H1 (cell line): ENCODE measurements at regions not wholly inside any gene's neighbourhood (a gene's known extent, or its start where the extent isn't known, plus 50 kb on each side); places are given as distances from the start of the nearest gene placed in this dataset.

Experiments used
- CTBP2 ChIP-seq: IDR thresholded peaks from 2 replicates; pipeline ENCODE4 v1.7.0; 2011; ENCODE audit warnings: borderline replicate concordance, mild to moderate bottlenecking, moderate library complexity, mixed read lengths, low read length; ENCODE audit not compliant: insufficient read depth, insufficient read length
- EP300 ChIP-seq, 2 experiments: IDR thresholded peaks; 1 replicate in 1 of 2; 2 replicates in 1 of 2; pipeline ENCODE4 v1.6.1; 2011 to 2012; ENCODE audit warnings: low read depth in 2 of 2, low read length in 2 of 2, mild to moderate bottlenecking in 2 of 2, borderline replicate concordance in 1 of 2, inconsistent platforms in 1 of 2, moderate library complexity in 1 of 2
- EZH2 ChIP-seq: fragments of 200-600 bp; sonication (generic); IDR thresholded peaks from 2 replicates; pipeline ENCODE4 v1.7.1; 2012; ENCODE audit warnings: low read depth, mild to moderate bottlenecking, moderate library complexity, low read length, inconsistent platforms; ENCODE audit not compliant: severe bottlenecking
- YY1 ChIP-seq: IDR thresholded peaks from 2 replicates; pipeline ENCODE4 v1.6.1; 2011; ENCODE audit warnings: low read depth, mild to moderate bottlenecking, low read length
- TF ChIP-seq, protein P1 (sequence below): IDR thresholded peaks from 2 replicates; pipeline ENCODE4 v1.6.1; 2012; ENCODE audit warnings: low read length, inconsistent platforms

DNA sequence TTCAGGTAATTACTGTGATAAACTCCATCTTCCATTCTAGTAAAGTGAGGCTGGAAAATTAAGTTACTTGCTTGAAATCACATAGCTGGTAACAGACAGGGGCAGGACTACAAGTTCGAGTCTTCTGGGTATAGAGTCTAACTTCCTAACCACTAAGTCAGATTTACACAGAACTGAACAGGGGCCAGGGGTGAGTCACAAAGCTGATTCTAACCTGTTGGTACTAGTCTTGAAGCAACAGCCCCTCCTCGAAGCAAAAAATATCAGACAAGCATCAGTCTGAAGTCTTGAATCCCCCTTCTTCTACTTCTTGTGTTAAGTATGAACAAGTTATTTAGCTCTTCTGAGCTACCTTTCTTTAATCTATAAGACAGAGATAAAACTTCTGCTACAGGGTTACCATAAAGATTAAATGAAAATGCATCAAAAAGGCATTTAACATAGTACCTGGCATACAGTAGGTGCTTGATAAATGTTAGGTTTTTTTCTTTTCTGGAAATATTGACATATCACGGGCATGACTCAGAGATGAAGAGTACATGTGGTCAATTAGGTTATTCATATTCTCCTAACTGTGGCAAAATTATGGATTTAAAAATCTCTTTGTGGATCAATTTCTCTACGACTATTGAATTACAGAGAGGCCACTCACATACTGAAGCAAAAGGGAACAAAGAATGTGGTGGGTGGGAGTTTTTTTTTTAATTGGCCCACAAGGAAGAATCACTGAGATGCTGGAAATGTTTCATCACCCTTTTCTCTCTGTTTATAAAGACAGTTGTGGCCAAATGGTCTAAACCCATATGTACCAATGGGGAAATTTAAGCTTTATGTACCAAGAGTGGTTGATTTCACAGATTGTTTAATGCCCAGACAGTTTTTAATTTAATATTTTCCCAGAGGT is 266.9 kb upstream of the DYNLRB2 start (continued):
- no peak for TF ChIP-seq CTBP2
- TF ChIP-seq EZH2: no peak
- TF ChIP-seq EP300 (IDR thresholded peaks at IDR 0.05; ENCODE audit: borderline replicate concordance in 1 of 2, low read depth in 2 of 2, low read length in 2 of 2): no peak
- TF ChIP-seq, protein P1, sequence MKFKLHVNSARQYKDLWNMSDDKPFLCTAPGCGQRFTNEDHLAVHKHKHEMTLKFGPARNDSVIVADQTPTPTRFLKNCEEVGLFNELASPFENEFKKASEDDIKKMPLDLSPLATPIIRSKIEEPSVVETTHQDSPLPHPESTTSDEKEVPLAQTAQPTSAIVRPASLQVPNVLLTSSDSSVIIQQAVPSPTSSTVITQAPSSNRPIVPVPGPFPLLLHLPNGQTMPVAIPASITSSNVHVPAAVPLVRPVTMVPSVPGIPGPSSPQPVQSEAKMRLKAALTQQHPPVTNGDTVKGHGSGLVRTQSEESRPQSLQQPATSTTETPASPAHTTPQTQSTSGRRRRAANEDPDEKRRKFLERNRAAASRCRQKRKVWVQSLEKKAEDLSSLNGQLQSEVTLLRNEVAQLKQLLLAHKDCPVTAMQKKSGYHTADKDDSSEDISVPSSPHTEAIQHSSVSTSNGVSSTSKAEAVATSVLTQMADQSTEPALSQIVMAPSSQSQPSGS: no peak
- no peak for TF ChIP-seq YY1
